ENCODE measurements at regions not wholly inside any gene's neighbourhood (a gene's known extent, or its start where the extent isn't known, plus 50 kb on each side); places are given as distances from the start of the nearest gene placed in this dataset.
A peak's percentile ranks its signal among the peaks of the same experiment; 100 is the strongest.

GRCh38 chr7:424301-424935 lies 95.2 kb downstream of the PDGFA start:
- no peak overlapping the region for H3K27ac Mint-ChIP-seq
- no peaks in the 10 kb centered on the region for H3K36me3 Mint-ChIP-seq
- H3K4me1 Mint-ChIP-seq: no peaks in the 10 kb centered on the region
- Histone ChIP-seq H3K4me1 (ENCODE audit: insufficient read depth, low read length) (no peaks in the 10 kb centered on the region), H3K9me3 (ENCODE audit: low read length) (no peaks in the 10 kb centered on the region), H3K4me3 (ENCODE audit: low read length) (no peak overlapping the region), H3K27ac (ENCODE audit: low read depth, low read length) (no peak overlapping the region), H3K36me3 (ENCODE audit: insufficient read depth, low read length) (no peaks in the 10 kb centered on the region), H3K27me3 (ENCODE audit: insufficient read depth, low read length, poor library complexity, severe bottlenecking) (no peaks in the 10 kb centered on the region)
- no peak for DNase-seq
- ChIA-PET CTCF (no interaction called here), POLR2A (no interaction called here)
- no peaks in the 10 kb centered on the region for H3K9me3 Mint-ChIP-seq
- no peak overlapping the region for H3K4me3 Mint-ChIP-seq
- no peaks in the 10 kb centered on the region for H3K27me3 Mint-ChIP-seq

DNA sequence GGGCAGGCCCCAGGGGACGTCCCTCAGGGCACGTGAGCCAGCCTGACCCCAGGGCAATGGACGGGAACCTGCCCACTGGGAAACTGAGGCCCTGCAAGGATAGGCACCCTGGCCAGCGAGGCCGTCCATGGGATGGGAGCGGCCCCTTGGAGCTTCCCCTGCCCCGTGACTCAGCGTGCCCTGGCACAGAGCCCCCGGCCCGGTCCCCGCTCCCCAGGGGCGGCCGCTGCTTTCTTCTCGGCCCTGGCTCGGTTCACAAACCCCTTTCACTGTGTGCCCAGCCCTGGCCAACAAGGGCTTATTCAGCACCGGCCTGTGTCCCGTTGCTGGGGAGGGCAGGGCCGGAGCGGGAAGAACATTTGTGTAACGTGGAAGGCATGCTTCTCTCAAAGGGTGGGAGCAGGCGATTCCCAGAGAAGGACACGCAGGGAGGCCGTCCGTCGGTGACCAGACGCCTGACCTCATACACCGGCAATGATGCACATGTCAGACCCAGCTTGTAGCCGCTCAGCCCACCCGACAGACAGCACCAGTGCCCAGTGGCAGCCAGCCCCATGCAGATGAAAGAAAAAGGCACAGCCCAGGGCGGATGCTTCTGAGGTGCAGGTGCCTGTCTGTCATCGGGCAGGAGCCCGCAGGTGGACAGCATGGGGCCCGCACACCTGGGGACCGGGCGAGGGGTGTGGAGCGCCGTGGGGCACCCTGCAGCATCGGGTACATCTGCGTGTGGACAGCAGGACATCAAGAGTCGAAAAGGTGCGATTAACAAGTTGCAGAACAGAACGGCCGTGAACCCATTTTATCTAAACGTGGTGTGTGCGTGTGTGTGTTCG lies 94.5 kb downstream of the PDGFA start:
- no peaks in the 10 kb centered on the region for H3K27me3 ChIP-seq (ENCODE audit: insufficient read depth, low read length, poor library complexity, severe bottlenecking)
- Mint-ChIP-seq H3K9me3 (no peaks in the 10 kb centered on the region), H3K27ac (no peak overlapping the region), H3K36me3 (no peaks in the 10 kb centered on the region), H3K27me3 (no peaks in the 10 kb centered on the region), H3K4me1 (no peaks in the 10 kb centered on the region), H3K4me3 (no peak overlapping the region)
- H3K4me3 ChIP-seq (ENCODE audit: low read length): no peak overlapping the region
- H3K9me3 ChIP-seq (ENCODE audit: low read length): no peaks in the 10 kb centered on the region
- no peaks in the 10 kb centered on the region for H3K36me3 ChIP-seq (ENCODE audit: insufficient read depth, low read length)
- no peaks in the 10 kb centered on the region for H3K4me1 ChIP-seq (ENCODE audit: insufficient read depth, low read length)
- DNase-seq: no peak
- ChIA-PET CTCF (no interaction called here), POLR2A (no interaction called here)
- H3K27ac ChIP-seq (ENCODE audit: low read depth, low read length): no peak overlapping the region

DNA sequence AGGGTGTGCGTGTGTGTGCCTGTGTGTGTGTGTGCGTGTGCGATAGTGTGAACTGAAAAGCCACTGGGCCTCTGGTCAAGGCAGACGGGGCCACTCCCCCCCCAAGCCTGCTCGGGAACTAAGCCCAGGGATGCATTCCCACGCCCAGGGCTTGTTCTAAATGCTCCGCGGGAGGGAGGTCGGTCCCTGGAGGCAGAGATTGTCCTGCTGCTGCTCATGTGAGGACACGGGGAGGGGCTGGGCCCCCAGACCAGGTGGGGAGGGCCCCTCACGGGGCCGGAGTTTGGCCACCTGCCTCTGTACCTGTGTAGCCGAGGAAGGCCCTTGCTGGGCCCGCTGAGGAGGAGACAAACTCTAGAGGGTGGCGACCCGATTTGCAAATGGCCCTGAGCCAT lies 93.9 kb downstream of the PDGFA start:
- H3K9me3 Mint-ChIP-seq: no peaks in the 10 kb centered on the region
- no peak overlapping the region for H3K4me3 Mint-ChIP-seq
- H3K9me3 ChIP-seq (ENCODE audit: low read length): no peaks in the 10 kb centered on the region
- no peak overlapping the region for H3K27ac ChIP-seq (ENCODE audit: low read depth, low read length)
- no peaks in the 10 kb centered on the region for H3K4me1 Mint-ChIP-seq
- ChIA-PET POLR2A (no interaction called here), CTCF (no interaction called here)
- DNase-seq: no peak
- no peaks in the 10 kb centered on the region for H3K36me3 ChIP-seq (ENCODE audit: insufficient read depth, low read length)
- no peaks in the 10 kb centered on the region for H3K4me1 ChIP-seq (ENCODE audit: insufficient read depth, low read length)
- H3K27me3 Mint-ChIP-seq: no peaks in the 10 kb centered on the region
- no peaks in the 10 kb centered on the region for H3K36me3 Mint-ChIP-seq
- no peaks in the 10 kb centered on the region for H3K27me3 ChIP-seq (ENCODE audit: insufficient read depth, low read length, poor library complexity, severe bottlenecking)
- no peak overlapping the region for H3K4me3 ChIP-seq (ENCODE audit: low read length)
- no peak overlapping the region for H3K27ac Mint-ChIP-seq

- no peak overlapping the region for H3K27ac ChIP-seq (ENCODE audit: low read depth, low read length)
- no peak for DNase-seq
- H3K27me3 ChIP-seq (ENCODE audit: insufficient read depth, low read length, poor library complexity, severe bottlenecking): no peaks in the 10 kb centered on the region
- no peaks in the 10 kb centered on the region for H3K36me3 ChIP-seq (ENCODE audit: insufficient read depth, low read length)
- Mint-ChIP-seq H3K4me3 (no peak overlapping the region), H3K9me3 (no peaks in the 10 kb centered on the region), H3K36me3 (no peaks in the 10 kb centered on the region), H3K27me3 (no peaks in the 10 kb centered on the region), H3K27ac (no peak overlapping the region), H3K4me1 (no peaks in the 10 kb centered on the region)
- no peaks in the 10 kb centered on the region for H3K4me1 ChIP-seq (ENCODE audit: insufficient read depth, low read length)
- H3K9me3 ChIP-seq (ENCODE audit: low read length): no peaks in the 10 kb centered on the region
- ChIA-PET POLR2A (no interaction called here), CTCF (no interaction called here)
- H3K4me3 ChIP-seq (ENCODE audit: low read length): no peak overlapping the region
Measured at GRCh38 chr7:426510-426909, 93.1 kb downstream of the PDGFA start.

DNA sequence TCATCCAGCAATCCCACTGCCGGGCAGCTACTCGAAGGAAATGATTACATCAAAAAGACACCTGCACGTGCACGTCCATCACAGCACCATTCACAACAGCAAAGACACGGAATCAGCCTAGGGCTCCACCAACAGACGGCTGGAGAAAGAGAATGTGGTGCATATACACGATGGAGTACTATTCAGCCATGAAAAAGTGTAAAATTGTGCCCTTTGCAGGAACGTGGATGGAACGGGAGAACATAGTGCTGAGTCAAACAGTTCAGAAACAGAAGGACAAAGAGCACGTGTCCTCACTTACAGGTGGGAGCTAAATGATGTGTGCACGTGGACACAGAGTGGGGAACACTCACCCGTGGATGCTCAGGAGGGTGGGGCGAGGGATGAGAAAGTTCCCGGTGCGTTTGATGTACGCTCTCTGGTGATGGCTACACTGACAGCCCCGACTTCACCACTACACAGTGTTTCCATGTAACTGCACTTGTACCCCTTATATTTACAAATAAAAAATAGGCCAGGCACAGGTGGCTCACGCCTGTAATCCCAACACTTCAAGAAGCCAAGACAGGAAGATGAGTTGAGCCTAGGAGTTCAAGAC lies 92.0 kb downstream of the PDGFA start:
- DNase-seq: no peak
- Histone ChIP-seq H3K27ac (ENCODE audit: low read depth, low read length) (no peak overlapping the region), H3K4me1 (ENCODE audit: insufficient read depth, low read length) (no peaks in the 10 kb centered on the region), H3K9me3 (ENCODE audit: low read length) (no peaks in the 10 kb centered on the region), H3K27me3 (ENCODE audit: insufficient read depth, low read length, poor library complexity, severe bottlenecking) (no peaks in the 10 kb centered on the region), H3K36me3 (ENCODE audit: insufficient read depth, low read length) (no peaks in the 10 kb centered on the region), H3K4me3 (ENCODE audit: low read length) (no peak overlapping the region)
- no peaks in the 10 kb centered on the region for H3K36me3 Mint-ChIP-seq
- H3K27me3 Mint-ChIP-seq: no peaks in the 10 kb centered on the region
- H3K27ac Mint-ChIP-seq: no peak overlapping the region
- POLR2A ChIA-PET: no interaction called here
- CTCF ChIA-PET: no interaction called here
- H3K4me3 Mint-ChIP-seq: no peak overlapping the region
- no peaks in the 10 kb centered on the region for H3K4me1 Mint-ChIP-seq
- no peaks in the 10 kb centered on the region for H3K9me3 Mint-ChIP-seq

- ChIA-PET CTCF (no interaction called here), POLR2A (no interaction called here)
- no peaks in the 10 kb centered on the region for H3K36me3 Mint-ChIP-seq
Measured at GRCh38 chr7:428387-428786, 91.3 kb downstream of the PDGFA start.

GRCh38 chr7:428927-429827 lies 90.5 kb downstream of the PDGFA start:
- Mint-ChIP-seq H3K4me3 (no peak overlapping the region), H3K27me3 (no peaks in the 10 kb centered on the region), H3K4me1 (no peaks in the 10 kb centered on the region), H3K27ac (peak overlapping the region in 1 of 8 donors; percentile 38), H3K9me3 (no peaks in the 10 kb centered on the region), H3K36me3 (no peaks in the 10 kb centered on the region)
- Histone ChIP-seq H3K36me3 (ENCODE audit: insufficient read depth, low read length) (no peaks in the 10 kb centered on the region), H3K4me3 (ENCODE audit: low read length) (no peak overlapping the region), H3K9me3 (ENCODE audit: low read length) (no peaks in the 10 kb centered on the region), H3K4me1 (ENCODE audit: insufficient read depth, low read length) (no peaks in the 10 kb centered on the region), H3K27ac (ENCODE audit: low read depth, low read length) (no peak overlapping the region), H3K27me3 (ENCODE audit: insufficient read depth, low read length, poor library complexity, severe bottlenecking) (no peaks in the 10 kb centered on the region)
- DNase-seq: no peak
- POLR2A ChIA-PET: no interaction called here
- CTCF ChIA-PET: no interaction called here

More at GRCh38 chr7:428387-428786, 91.3 kb downstream of the PDGFA start:
- no peak for DNase-seq
- Histone ChIP-seq H3K4me3 (ENCODE audit: low read length) (no peak overlapping the region), H3K36me3 (ENCODE audit: insufficient read depth, low read length) (no peaks in the 10 kb centered on the region), H3K27me3 (ENCODE audit: insufficient read depth, low read length, poor library complexity, severe bottlenecking) (no peaks in the 10 kb centered on the region), H3K4me1 (ENCODE audit: insufficient read depth, low read length) (no peaks in the 10 kb centered on the region), H3K9me3 (ENCODE audit: low read length) (no peaks in the 10 kb centered on the region), H3K27ac (ENCODE audit: low read depth, low read length) (no peak overlapping the region)
- H3K27ac Mint-ChIP-seq: no peak overlapping the region
- H3K4me3 Mint-ChIP-seq: no peak overlapping the region
- H3K9me3 Mint-ChIP-seq: no peaks in the 10 kb centered on the region
- no peaks in the 10 kb centered on the region for H3K27me3 Mint-ChIP-seq
- H3K4me1 Mint-ChIP-seq: no peaks in the 10 kb centered on the region

GRCh38 chr7:429828-430180 lies 89.8 kb downstream of the PDGFA start:
- CTCF ChIA-PET: no interaction called here
- no peak for DNase-seq
- Mint-ChIP-seq H3K27ac (no peak overlapping the region), H3K4me1 (no peaks in the 10 kb centered on the region), H3K27me3 (no peaks in the 10 kb centered on the region), H3K9me3 (no peaks in the 10 kb centered on the region), H3K36me3 (no peaks in the 10 kb centered on the region), H3K4me3 (no peak overlapping the region)
- no peak overlapping the region for H3K27ac ChIP-seq (ENCODE audit: low read depth, low read length)
- no peaks in the 10 kb centered on the region for H3K9me3 ChIP-seq (ENCODE audit: low read length)
- no peak overlapping the region for H3K4me3 ChIP-seq (ENCODE audit: low read length)
- H3K27me3 ChIP-seq (ENCODE audit: insufficient read depth, low read length, poor library complexity, severe bottlenecking): no peaks in the 10 kb centered on the region
- POLR2A ChIA-PET: no interaction called here
- no peaks in the 10 kb centered on the region for H3K36me3 ChIP-seq (ENCODE audit: insufficient read depth, low read length)
- no peaks in the 10 kb centered on the region for H3K4me1 ChIP-seq (ENCODE audit: insufficient read depth, low read length)
